HepG2 (cell line): ENCODE measurements at regions not wholly inside any gene's neighbourhood (a gene's known extent, or its start where the extent isn't known, plus 50 kb on each side); places are given as distances from the start of the nearest gene placed in this dataset.

Experiments used
- ATAC-seq: fragments of 200-7000 bp; cut with Tn5 transposase; 3 replicates; pipeline ENCODE4 v1.9.1; 2020; ENCODE audit warnings: mild to moderate bottlenecking, moderate library complexity
- BruUV-seq: library from RNA; stranded (reverse); fragments of 400-500 nt; replicated peaks from 2 replicates; lab custom pipeline; 2021; lab: Mats Ljungman, UMichigan
- CTCF ChIA-PET: fragments of 300-600 bp; formaldehyde crosslinking; extraction: SDS; loops from one replicate; lab custom pipeline; 2021; ENCODE audit warnings: low total read pairs, inconsistent platforms, low intra/inter-chr PET ratio; lab: Yijun Ruan, JAX
- POLR2A ChIA-PET: fragments of 350-600 bp; sonication (Branson Sonifier 250); formaldehyde crosslinking; loops from one replicate; lab custom pipeline; 2020; ENCODE audit warnings: antibody characterized with exemption, inconsistent platforms; lab: Yijun Ruan, JAX
- DNase-seq: peaks from one replicate; pipeline ENCODE4 v3.0.0-alpha.2; 2015; ENCODE audit warnings: low spot score
- FAIRE-seq: peaks from 3 replicates; lab custom pipeline; 2011; peaks lifted over from hg19 to GRCh38; lab: Jason Lieb, UNC
- H2AFZ ChIP-seq: one replicate; pipeline ENCODE4 v1.6.1; 2011; ENCODE audit warnings: low read length, inconsistent platforms
- H3K27ac ChIP-seq: fragments of 300-600 bp; 3 replicates; pipeline ENCODE4 v1.8.0; 2011; ENCODE audit warnings: mixed run types, mild to moderate bottlenecking, mixed read lengths, low read length, inconsistent platforms; ENCODE audit not compliant: insufficient read depth; ENCODE audit errors: extremely low read length
- H3K27me3 ChIP-seq, 2 experiments: fragments of 200-600 bp in 1 of 2; 2 replicates in 1 of 2; 3 replicates in 1 of 2; pipeline versions ENCODE4 v1.6.0 to v1.8.0; 2011; ENCODE audit warnings: low read length in 2 of 2, mild to moderate bottlenecking in 2 of 2, moderate library complexity in 2 of 2, inconsistent platforms in 1 of 2; ENCODE audit not compliant: insufficient read depth in 2 of 2, control insufficient read depth in 1 of 2
- H3K36me3 ChIP-seq, 2 experiments: fragments of 200-600 bp in 1 of 2; replicated peaks in 1 of 2; 2 replicates in 1 of 2; 3 replicates in 1 of 2; pipeline versions ENCODE4 v1.5.1 to v1.8.0; 2011; ENCODE audit warnings: low read length in 2 of 2, inconsistent platforms in 1 of 2; ENCODE audit not compliant: insufficient read depth in 2 of 2, control insufficient read depth in 1 of 2
- H3K4me1 ChIP-seq: 2 replicates; pipeline ENCODE4 v1.5.1; 2012; ENCODE audit warnings: low read length, inconsistent platforms; ENCODE audit not compliant: insufficient read depth
- H3K4me2 ChIP-seq: 2 replicates; pipeline ENCODE4 v1.6.0; 2011; ENCODE audit warnings: low read depth, low read length, inconsistent platforms
- H3K4me3 ChIP-seq, 3 experiments: fragments of 200-600 bp in 1 of 3; sonication (generic), shearing (Covaris generic) in 1 of 3; replicated peaks in 1 of 3; 2 replicates each; pipeline ENCODE4 v1.5.1; 2011 to 2016; ENCODE audit warnings: low read length in 3 of 3, inconsistent platforms in 2 of 3, low read depth in 2 of 3, mild to moderate bottlenecking in 2 of 3, control low read depth in 1 of 3, mixed read lengths in 1 of 3; ENCODE audit not compliant: insufficient read depth in 1 of 3
- H3K79me2 ChIP-seq: one replicate; pipeline ENCODE4 v1.6.1; 2011; ENCODE audit warnings: low read length, inconsistent platforms; ENCODE audit not compliant: insufficient read depth
- H3K9ac ChIP-seq: 2 replicates; pipeline ENCODE4 v1.6.0; 2011; ENCODE audit warnings: mild to moderate bottlenecking, low read depth, low read length, inconsistent platforms; ENCODE audit not compliant: insufficient read depth
- H3K9me3 ChIP-seq: 2 replicates; pipeline ENCODE4 v1.5.1; 2012; ENCODE audit warnings: mild to moderate bottlenecking, low read length
- H4K20me1 ChIP-seq: 2 replicates; pipeline ENCODE4 v1.6.0; 2011; ENCODE audit warnings: inconsistent platforms, mild to moderate bottlenecking, low read length, moderate library complexity; ENCODE audit not compliant: insufficient read depth
- GATAD1 ChIP-seq: IDR thresholded peaks from 2 replicates; pipeline ENCODE4 v1.6.1; 2016; ENCODE audit warnings: missing genetic modification reagents, missing compliant biosample characterization
- ISL2 ChIP-seq: sonication (generic); formaldehyde crosslinking; IDR thresholded peaks from 2 replicates; pipeline ENCODE4 v1.5.0; 2020; ENCODE audit warnings: missing genetic modification reagents
- MTF1 ChIP-seq: sonication (generic); formaldehyde crosslinking; IDR thresholded peaks from 2 replicates; pipeline ENCODE4 v1.5.0; 2020; ENCODE audit warnings: missing genetic modification reagents
- NAIF1 ChIP-seq: sonication (generic); formaldehyde crosslinking; IDR thresholded peaks from 2 replicates; pipeline ENCODE4 v1.5.0; 2020; ENCODE audit warnings: mild to moderate bottlenecking, missing genetic modification reagents, borderline replicate concordance
- NFRKB ChIP-seq: fragments of 450-650 bp; IDR thresholded peaks from 2 replicates; pipeline ENCODE4 v1.6.1; 2017
- RBM22 ChIP-seq: fragments of 200-400 bp; formaldehyde crosslinking; optimal IDR thresholded peaks from 2 replicates; pipeline ENCODE3; 2017; ENCODE audit warnings: mild to moderate bottlenecking, low read length, moderate library complexity
- RXRB ChIP-seq: IDR thresholded peaks from 2 replicates; pipeline ENCODE4 v1.6.1; 2016; ENCODE audit warnings: borderline replicate concordance, missing genetic modification reagents, missing compliant biosample characterization
- SMARCC2 ChIP-seq: fragments of 450-650 bp; IDR thresholded peaks from 2 replicates; pipeline ENCODE4 v1.6.1; 2017; ENCODE audit warnings: antibody characterized with exemption, mild to moderate bottlenecking
- SPEN ChIP-seq: sonication (generic); formaldehyde crosslinking; IDR thresholded peaks from 2 replicates; pipeline ENCODE4 v1.5.1; 2020; ENCODE audit warnings: low read depth, mild to moderate bottlenecking, missing genetic modification reagents
- SUZ12 ChIP-seq: fragments of 150-350 bp; IDR thresholded peaks from 2 replicates; pipeline ENCODE4 v1.6.1; 2014; ENCODE audit warnings: low read depth, low read length
- ZNF24 ChIP-seq: fragments of 450-650 bp; IDR thresholded peaks from 2 replicates; pipeline ENCODE4 v1.6.1; 2017; ENCODE audit warnings: antibody characterized with exemption, mild to moderate bottlenecking
- ZNF326 ChIP-seq: sonication (generic); formaldehyde crosslinking; IDR thresholded peaks from 2 replicates; pipeline ENCODE4 v1.4.0; 2020; ENCODE audit warnings: missing genetic modification reagents, borderline replicate concordance
- ZNF329 ChIP-seq: sonication (generic); formaldehyde crosslinking; IDR thresholded peaks from 2 replicates; pipeline ENCODE4 v1.9.0; 2021; ENCODE audit warnings: low read depth, mild to moderate bottlenecking, missing genetic modification reagents
- ZNF589 ChIP-seq: sonication (generic); formaldehyde crosslinking; conservative IDR thresholded peaks from 2 replicates; pipeline ENCODE4 v1.8.0; 2022; ENCODE audit warnings: mild to moderate bottlenecking, moderate library complexity, missing genetic modification reagents
- ZNF678 ChIP-seq: sonication (generic); formaldehyde crosslinking; IDR thresholded peaks from 2 replicates; pipeline ENCODE4 v1.4.0; 2020; ENCODE audit warnings: mild to moderate bottlenecking, missing genetic modification reagents
- ZNF883 ChIP-seq: sonication (generic); formaldehyde crosslinking; IDR thresholded peaks from 2 replicates; pipeline ENCODE4 v1.5.1; 2020; ENCODE audit warnings: mild to moderate bottlenecking, missing genetic modification reagents; ENCODE audit errors: not compliant biosample characterization
- ZSCAN12 ChIP-seq: sonication (generic); formaldehyde crosslinking; IDR thresholded peaks from 2 replicates; pipeline ENCODE4 v1.9.0; 2021; ENCODE audit warnings: mild to moderate bottlenecking, missing genetic modification reagents
- WGBS: methylation state at CpG from one replicate; pipeline ENCODE4 v1.1.6; 2017; ENCODE audit warnings: low lambda C conversion rate; 5-methylcytosine and 5-hydroxymethylcytosine counted together
- in situ Hi-C: cut with HindIII; loops from 2 replicates; pipeline ENCODE4 v1.10.0; 2017; ENCODE audit warnings: low pct_unique_long_range_greater_than_20kb; ENCODE audit not compliant: extremely low pct_ligation_motif_present
- intact Hi-C: fragments of 100-400 bp; cut with micrococcal nuclease; formaldehyde crosslinking; loops from one replicate; pipeline ENCODE4 v1.10.0; 2022; ENCODE audit not compliant: unreplicated experiment
- TF ChIP-seq, protein P1 (sequence below): IDR thresholded peaks from 2 replicates; pipeline ENCODE4 v1.6.1; 2012; ENCODE audit warnings: low read depth, low read length, improper control_type of control experiment

DNA sequence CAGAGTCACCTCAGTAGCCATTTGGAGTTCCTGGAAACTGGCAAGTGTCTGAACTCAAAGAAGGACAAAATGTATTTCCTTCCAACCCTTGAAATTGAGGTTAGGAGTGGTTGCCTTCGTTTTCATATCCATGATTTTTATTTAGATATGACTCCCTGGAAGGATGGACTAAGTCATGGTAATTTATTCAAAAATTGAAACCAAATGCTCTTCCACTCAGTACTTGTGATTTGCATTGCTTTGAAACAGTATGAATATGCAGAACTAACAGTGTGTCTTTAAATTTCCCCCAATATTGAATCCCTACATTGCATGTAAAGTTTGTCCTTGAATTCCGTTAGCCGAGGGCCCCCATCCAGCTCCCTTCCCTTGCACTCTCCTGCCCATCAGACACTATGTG lies 112.1 kb upstream of the DNAH14 start:
- BruUV-seq = no TSS peak
- intact Hi-C loops = no loop called here
- POLR2A ChIA-PET = no interaction called here
- H2AFZ ChIP-seq = no peak overlapping the region
- H3K27me3 ChIP-seq = no peaks in the 10 kb centered on the region
- CTCF ChIA-PET = no interaction called here
- in situ Hi-C loops = no loop called here
- ATAC-seq (no peak), DNase-seq (no peak), FAIRE-seq (no peak)
- no peak overlapping the region for H3K4me2 ChIP-seq
- 24% methylated on average over 3 of the region's 3 CpGs for WGBS
- no peaks in the 10 kb centered on the region for H4K20me1 ChIP-seq
- H3K27ac ChIP-seq = no peak overlapping the region
- no peaks in the 10 kb centered on the region for H3K4me1 ChIP-seq
- no peak overlapping the region for H3K4me3 ChIP-seq
- H3K79me2 ChIP-seq = no peaks in the 10 kb centered on the region
- no peaks in the 10 kb centered on the region for H3K36me3 ChIP-seq
- TF ChIP-seq SMARCC2 (no peak), ZNF883 (no peak), ZNF24 (no peak), ZSCAN12 (CRISPR knock-in tag) (no peak), SUZ12 (no peak), NFRKB (no peak), SPEN (CRISPR knock-in tag) (no peak), ZNF678 (CRISPR knock-in tag) (no peak), ZNF326 (CRISPR knock-in tag) (no peak), ISL2 (no peak), MTF1 (CRISPR knock-in tag) (no peak), NAIF1 (no peak), RBM22 (no peak), ZNF329 (CRISPR knock-in tag) (no peak), GATAD1 (CRISPR knock-in tag) (no peak), ZNF589 (CRISPR knock-in tag) (no peak), RXRB (CRISPR knock-in tag) (no peak)
- TF ChIP-seq, protein P1, sequence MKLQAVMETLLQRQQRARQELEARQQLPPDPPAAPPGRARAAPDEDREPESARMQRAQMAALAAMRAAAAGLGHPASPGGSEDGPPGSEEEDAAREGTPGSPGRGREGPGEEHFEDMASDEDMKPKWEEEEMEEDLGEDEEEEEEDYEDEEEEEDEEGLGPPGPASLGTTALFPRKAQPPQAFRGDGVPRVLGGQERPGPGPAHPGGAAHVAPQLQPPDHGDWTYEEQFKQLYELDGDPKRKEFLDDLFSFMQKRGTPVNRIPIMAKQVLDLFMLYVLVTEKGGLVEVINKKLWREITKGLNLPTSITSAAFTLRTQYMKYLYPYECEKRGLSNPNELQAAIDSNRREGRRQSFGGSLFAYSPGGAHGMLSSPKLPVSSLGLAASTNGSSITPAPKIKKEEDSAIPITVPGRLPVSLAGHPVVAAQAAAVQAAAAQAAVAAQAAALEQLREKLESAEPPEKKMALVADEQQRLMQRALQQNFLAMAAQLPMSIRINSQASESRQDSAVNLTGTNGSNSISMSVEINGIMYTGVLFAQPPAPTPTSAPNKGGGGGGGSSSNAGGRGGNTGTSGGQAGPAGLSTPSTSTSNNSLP = no peak
- H3K9ac ChIP-seq = no peak overlapping the region
- no peaks in the 10 kb centered on the region for H3K9me3 ChIP-seq
